ENCODE measurements at regions not wholly inside any gene's neighbourhood (a gene's known extent, or its start where the extent isn't known, plus 50 kb on each side); places are given as distances from the start of the nearest gene placed in this dataset.

- ATAC-seq (no peak), DNase-seq (no peak)
- TF ChIP-seq POLR2A (IDR thresholded peaks at IDR 0.05) (no peak), CTCF (IDR thresholded peaks at IDR 0.05) (no peak)
- Histone ChIP-seq H3K4me3 (no peak overlapping the region), H3K36me3 (replicated peaks in 1 of 2; ENCODE audit: insufficient read depth in 1 of 2, low read depth in 2 of 2) (no peaks in the 10 kb centered on the region), H3K27me3 (no peaks in the 10 kb centered on the region), H3K4me1 (no peaks in the 10 kb centered on the region), H3K27ac (no peak overlapping the region), H3K9me3 (no peaks in the 10 kb centered on the region)
- 53% methylated on average over 3 of the region's 3 CpGs for WGBS, 2 donors
- intact Hi-C loops (cut with DNase I): no loop called here
Observed at GRCh38 chr3:153439780-153440179, 277.8 kb downstream of the RAP2B start.

- ATAC-seq: no peak
- DNase-seq: no peak
- WGBS, 2 donors: 63 to 65% methylated on average over 5 of the region's 5 CpGs
- H3K4me1 ChIP-seq: no peaks in the 10 kb centered on the region
- intact Hi-C loops (cut with DNase I): no loop called here
- no peaks in the 10 kb centered on the region for H3K9me3 ChIP-seq
- TF ChIP-seq POLR2A (IDR thresholded peaks at IDR 0.05): no peak
- no peak for TF ChIP-seq CTCF (IDR thresholded peaks at IDR 0.05)
- H3K27me3 ChIP-seq: no peaks in the 10 kb centered on the region
- no peak overlapping the region for H3K4me3 ChIP-seq
- no peaks in the 10 kb centered on the region for H3K36me3 ChIP-seq (replicated peaks in 1 of 2; ENCODE audit: insufficient read depth in 1 of 2, low read depth in 2 of 2)
- H3K27ac ChIP-seq: no peak overlapping the region
Observed at GRCh38 chr3:153440311-153440710, 278.3 kb downstream of the RAP2B start.

GRCh38 chr3:153442386-153442785 lies 280.4 kb downstream of the RAP2B start:
- Histone ChIP-seq H3K9me3 (no peaks in the 10 kb centered on the region), H3K36me3 (replicated peaks in 1 of 2; ENCODE audit: insufficient read depth in 1 of 2, low read depth in 2 of 2) (no peaks in the 10 kb centered on the region), H3K27me3 (no peaks in the 10 kb centered on the region), H3K4me3 (no peak overlapping the region), H3K4me1 (no peaks in the 10 kb centered on the region), H3K27ac (no peak overlapping the region)
- DNase-seq (no peak), ATAC-seq (no peak)
- 49 to 83% methylated on average over 2 of the region's 2 CpGs for WGBS, 2 donors
- intact Hi-C loops (cut with DNase I): no loop called here
- TF ChIP-seq CTCF (IDR thresholded peaks at IDR 0.05): no peak
- TF ChIP-seq POLR2A (IDR thresholded peaks at IDR 0.05): no peak

- intact Hi-C loops (cut with DNase I): no loop called here
- DNase-seq (no peak), ATAC-seq (no peak)
- no peak overlapping the region for H3K4me3 ChIP-seq
- H3K9me3 ChIP-seq: no peaks in the 10 kb centered on the region
- no peaks in the 10 kb centered on the region for H3K36me3 ChIP-seq (replicated peaks in 1 of 2; ENCODE audit: insufficient read depth in 1 of 2, low read depth in 2 of 2)
- H3K4me1 ChIP-seq: no peaks in the 10 kb centered on the region
- no peak overlapping the region for H3K27ac ChIP-seq
- WGBS, 2 donors: 73 to 78% methylated on average over 3 of the region's 3 CpGs
- no peaks in the 10 kb centered on the region for H3K27me3 ChIP-seq
- no peak for TF ChIP-seq CTCF (IDR thresholded peaks at IDR 0.05)
- no peak for TF ChIP-seq POLR2A (IDR thresholded peaks at IDR 0.05)
Observed at GRCh38 chr3:153442799-153443487, 280.9 kb downstream of the RAP2B start.

GRCh38 chr3:153443961-153444360 lies 281.9 kb downstream of the RAP2B start:
- H3K4me3 ChIP-seq: no peak overlapping the region
- intact Hi-C loops (cut with DNase I): no loop called here
- DNase-seq (no peak), ATAC-seq (no peak)
- no peaks in the 10 kb centered on the region for H3K4me1 ChIP-seq
- TF ChIP-seq POLR2A (IDR thresholded peaks at IDR 0.05) (no peak), CTCF (IDR thresholded peaks at IDR 0.05) (no peak)
- no peaks in the 10 kb centered on the region for H3K27me3 ChIP-seq
- 41 to 60% methylated on average over 3 of the region's 3 CpGs for WGBS, 2 donors
- no peaks in the 10 kb centered on the region for H3K9me3 ChIP-seq
- no peaks in the 10 kb centered on the region for H3K36me3 ChIP-seq (replicated peaks in 1 of 2; ENCODE audit: insufficient read depth in 1 of 2, low read depth in 2 of 2)
- no peak overlapping the region for H3K27ac ChIP-seq

Measured in body of pancreas (tissue), 4 donors.